HG02884 (cell line): ENCODE measurements at regions not wholly inside any gene's neighbourhood (a gene's known extent, or its start where the extent isn't known, plus 50 kb on each side); places are given as distances from the start of the nearest gene placed in this dataset.
"Not testable (repeated sequence)": the region's sequence is repeated elsewhere in the genome, so short reads cannot be mapped to it uniquely, and the experiment has no call there.

Source experiments
- ATAC-seq: cut with Tn5 transposase; IDR thresholded peaks from one replicate; pipeline ENCODE4 v1.9.1; 2021; ENCODE audit warnings: mild to moderate bottlenecking, moderate library complexity; ENCODE audit not compliant: unreplicated experiment

GRCh38 chr14:88929656-88930436 is 105.4 kb downstream of the TTC8 start:
- ATAC-seq, result no peak

- no peak for ATAC-seq
These were observed 107.1 kb downstream of the TTC8 start for GRCh38 chr14:88931321-88932110.

- ATAC-seq, result no peak
These were observed 108.7 kb downstream of the TTC8 start for GRCh38 chr14:88933191-88933590.

GRCh38 chr14:88934351-88934806 is 109.9 kb downstream of the TTC8 start:
- no peak for ATAC-seq

- ATAC-seq, result no peak
These were observed 110.6 kb downstream of the TTC8 start for GRCh38 chr14:88935083-88935482.

- no peak for ATAC-seq
These were observed 113.3 kb downstream of the TTC8 start for GRCh38 chr14:88937706-88938105.

- no peak for ATAC-seq
These were observed 116.2 kb downstream of the TTC8 start for GRCh38 chr14:88940671-88941070.

GRCh38 chr14:88941414-88941813 is 117.0 kb downstream of the TTC8 start:
- no peak for ATAC-seq

- ATAC-seq, result no peak
These were observed 123.5 kb downstream of the TTC8 start for GRCh38 chr14:88947646-88948598.

- ATAC-seq, result no peak
These were observed 125.6 kb downstream of the TTC8 start for GRCh38 chr14:88950069-88950468.

- ATAC-seq, result no peak
These were observed 126.9 kb downstream of the TTC8 start for GRCh38 chr14:88951370-88951769.

GRCh38 chr14:88952901-88953300 is 128.4 kb downstream of the TTC8 start:
- ATAC-seq, result no peak

- ATAC-seq, result no peak
These were observed 131.0 kb downstream of the TTC8 start for GRCh38 chr14:88955455-88955854.

GRCh38 chr14:88960496-88960895 is 136.0 kb downstream of the TTC8 start:
- ATAC-seq, result no peak

GRCh38 chr14:88961214-88961613 is 136.8 kb downstream of the TTC8 start:
- ATAC-seq, result no peak

GRCh38 chr14:88962356-88962755 is 137.9 kb downstream of the TTC8 start:
- no peak for ATAC-seq

GRCh38 chr14:88967299-88967698 is 142.8 kb downstream of the TTC8 start:
- no peak for ATAC-seq

- ATAC-seq, result no peak
These were observed 150.8 kb downstream of the TTC8 start for GRCh38 chr14:88975043-88975830.

GRCh38 chr14:88975926-88976325 is 151.5 kb downstream of the TTC8 start:
- no peak for ATAC-seq

- ATAC-seq, result not testable (repeated sequence)
These were observed 156.5 kb downstream of the TTC8 start for GRCh38 chr14:88980907-88981306.
